RWPE1 (cell line): ENCODE measurements at regions not wholly inside any gene's neighbourhood (a gene's known extent, or its start where the extent isn't known, plus 50 kb on each side); places are given as distances from the start of the nearest gene placed in this dataset.

Source experiments
- CTCF ChIA-PET: fragments of 350-600 bp; sonication (Branson Sonifier 250); formaldehyde crosslinking; extraction: SDS; loops from one replicate; lab custom pipeline; 2021; lab: Yijun Ruan, JAX
- POLR2A ChIA-PET: fragments of 400-600 bp; formaldehyde crosslinking; extraction: SDS; loops from one replicate; lab custom pipeline; 2020; ENCODE audit warnings: antibody characterized with exemption; ENCODE audit not compliant: low non-redundant PET; lab: Yijun Ruan, JAX
- DNase-seq: peaks from one replicate; pipeline ENCODE4 v3.0.0; 2012; ENCODE audit warnings: low spot score
- H3K27ac ChIP-seq: fragments of 450-650 bp; 2 replicates; pipeline ENCODE4 v1.5.1; 2017
- CTCF ChIP-seq: fragments of 450-650 bp; conservative IDR thresholded peaks from 2 replicates; pipeline ENCODE4 v1.5.1; 2017; ENCODE audit warnings: low read depth, mild to moderate bottlenecking

GRCh38 chr15:94665676-94666441 lies 434.5 kb downstream of the MCTP2 start:
- CTCF ChIA-PET, result no interaction called here

GRCh38 chr15:94666553-94666952 lies 435.2 kb downstream of the MCTP2 start:
- CTCF ChIA-PET, result no interaction called here
- DNase-seq, result no peak
- no peak overlapping the region for H3K27ac ChIP-seq
- TF ChIP-seq CTCF, result no peak
- POLR2A ChIA-PET, result no interaction called here

More at GRCh38 chr15:94665676-94666441, 434.5 kb downstream of the MCTP2 start:
- TF ChIP-seq CTCF, result no peak
- H3K27ac ChIP-seq, result no peak overlapping the region
- POLR2A ChIA-PET, result no interaction called here
- DNase-seq, result no peak

GRCh38 chr15:94667109-94667508 lies 435.7 kb downstream of the MCTP2 start:
- DNase-seq, result no peak
- POLR2A ChIA-PET, result no interaction called here
- no peak overlapping the region for H3K27ac ChIP-seq
- no peak for TF ChIP-seq CTCF
- CTCF ChIA-PET, result interaction anchor here (0.6 kb wide), 1 partner anchor 235 kb away, joined by 3 read pairs; no protein-coding TSS in a partner anchor

GRCh38 chr15:94670438-94671034 lies 439.2 kb downstream of the MCTP2 start:
- peak; percentile 71 for DNase-seq
- ChIA-PET POLR2A (no interaction called here), CTCF (interaction anchor here (0.6 to 1.4 kb wide), 11 partner anchors 68 to 1915 kb away, joined by 3 to 8 read pairs (median 3); no protein-coding TSS in a partner anchor)
- no peak overlapping the region for H3K27ac ChIP-seq
- TF ChIP-seq CTCF, result peak; percentile 89

GRCh38 chr15:94671858-94672532 lies 440.6 kb downstream of the MCTP2 start:
- CTCF ChIA-PET, result interaction anchor here (0.6 to 1.4 kb wide), 3 partner anchors 114 to 587 kb away, joined by 3 to 4 read pairs (median 3); no protein-coding TSS in a partner anchor
- POLR2A ChIA-PET, result no interaction called here
- TF ChIP-seq CTCF, result no peak
- H3K27ac ChIP-seq, result no peak overlapping the region
- DNase-seq, result no peak

GRCh38 chr15:94673801-94674200 lies 442.4 kb downstream of the MCTP2 start:
- ChIA-PET CTCF (interaction anchor here (0.6 to 0.8 kb wide), 2 partner anchors 507 to 619 kb away, joined by 3 to 11 read pairs; no protein-coding TSS in a partner anchor), POLR2A (no interaction called here)
- no peak for TF ChIP-seq CTCF
- peak overlapping the region; percentile 92 for H3K27ac ChIP-seq
- DNase-seq, result peak; percentile 58
